ENCODE measurements at regions not wholly inside any gene's neighbourhood (a gene's known extent, or its start where the extent isn't known, plus 50 kb on each side); places are given as distances from the start of the nearest gene placed in this dataset.

DNA sequence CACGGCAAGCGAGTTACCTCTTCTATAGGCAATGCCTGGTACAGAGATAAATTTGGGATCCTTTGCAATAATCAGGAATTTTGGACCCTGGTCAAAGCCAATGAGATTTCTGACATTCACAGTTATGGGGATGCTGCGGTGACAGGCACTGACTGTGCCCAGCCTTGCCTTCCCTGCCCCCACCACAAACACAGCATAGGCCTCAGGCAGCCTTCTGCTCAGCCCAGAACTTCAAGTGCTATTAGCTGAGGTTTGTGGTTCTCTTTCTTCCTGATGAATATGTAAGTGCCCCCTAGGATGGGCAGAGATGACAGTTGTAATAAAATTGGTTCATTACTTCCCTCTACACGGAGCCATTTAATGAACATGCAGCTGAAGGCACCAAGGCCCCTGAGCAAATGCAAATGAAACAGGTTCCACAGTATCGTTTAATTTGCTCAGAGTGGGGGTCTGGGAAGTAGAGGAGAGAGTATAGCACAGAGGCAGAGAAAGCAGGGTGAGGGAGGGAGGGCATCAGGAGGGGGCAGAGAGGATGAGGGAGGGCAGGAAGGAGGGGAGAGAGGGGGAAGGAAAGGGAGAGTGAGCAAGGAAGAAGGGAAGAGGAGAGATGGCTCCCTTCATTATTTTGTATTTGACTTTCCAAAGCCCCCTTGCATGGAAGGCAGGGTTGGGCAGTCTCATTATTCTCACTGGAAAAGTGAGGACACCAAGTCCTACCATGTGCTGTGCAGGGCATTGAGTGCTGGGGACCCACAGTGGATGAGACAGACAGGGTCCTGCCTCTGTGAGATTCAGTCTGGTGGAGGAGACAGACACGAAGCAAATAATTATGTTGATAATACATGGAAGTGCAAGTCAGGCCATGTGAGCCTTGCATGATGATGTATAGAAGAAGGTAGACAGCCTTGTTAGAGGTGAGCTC lies 513.0 kb downstream of the PTPRU start:
- no peak overlapping the region for H3K4me3 ChIP-seq (ENCODE audit: low read depth, low read length)
- TF ChIP-seq CTCF (IDR thresholded peaks at IDR 0.05; ENCODE audit: low read depth, low read length) = no peak

DNA sequence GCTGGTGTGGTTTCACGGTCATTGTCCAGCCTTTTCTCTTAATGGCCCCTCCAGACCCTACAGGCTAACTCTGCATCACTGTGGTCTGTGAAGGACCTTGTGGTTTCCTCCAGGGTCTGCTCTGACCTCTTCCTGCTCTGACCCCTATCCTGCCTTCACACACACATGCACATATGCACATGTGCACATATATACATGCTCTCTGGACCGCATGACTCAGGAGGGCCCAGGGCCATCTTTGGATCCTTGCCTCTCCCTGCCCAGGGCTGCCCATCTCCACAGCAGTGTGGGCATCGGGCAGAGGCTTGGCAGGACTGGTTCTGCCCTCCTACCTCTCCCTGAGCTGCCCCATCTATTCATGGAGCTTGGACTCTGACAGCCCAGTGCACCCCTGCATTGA lies 510.9 kb downstream of the PTPRU start:
- H3K4me3 ChIP-seq (ENCODE audit: low read depth, low read length) = no peak overlapping the region
- TF ChIP-seq CTCF (IDR thresholded peaks at IDR 0.05; ENCODE audit: low read depth, low read length) = no peak

GRCh38 chr1:29746076-29746665 lies 509.8 kb downstream of the PTPRU start:
- TF ChIP-seq CTCF (IDR thresholded peaks at IDR 0.05; ENCODE audit: low read depth, low read length) = no peak
- no peak overlapping the region for H3K4me3 ChIP-seq (ENCODE audit: low read depth, low read length)

GRCh38 chr1:29744684-29745490 lies 508.6 kb downstream of the PTPRU start:
- no peak for TF ChIP-seq CTCF (IDR thresholded peaks at IDR 0.05; ENCODE audit: low read depth, low read length)
- H3K4me3 ChIP-seq (ENCODE audit: low read depth, low read length) = no peak overlapping the region

GRCh38 chr1:29743931-29744330 lies 507.6 kb downstream of the PTPRU start:
- no peak overlapping the region for H3K4me3 ChIP-seq (ENCODE audit: low read depth, low read length)
- no peak for TF ChIP-seq CTCF (IDR thresholded peaks at IDR 0.05; ENCODE audit: low read depth, low read length)

DNA sequence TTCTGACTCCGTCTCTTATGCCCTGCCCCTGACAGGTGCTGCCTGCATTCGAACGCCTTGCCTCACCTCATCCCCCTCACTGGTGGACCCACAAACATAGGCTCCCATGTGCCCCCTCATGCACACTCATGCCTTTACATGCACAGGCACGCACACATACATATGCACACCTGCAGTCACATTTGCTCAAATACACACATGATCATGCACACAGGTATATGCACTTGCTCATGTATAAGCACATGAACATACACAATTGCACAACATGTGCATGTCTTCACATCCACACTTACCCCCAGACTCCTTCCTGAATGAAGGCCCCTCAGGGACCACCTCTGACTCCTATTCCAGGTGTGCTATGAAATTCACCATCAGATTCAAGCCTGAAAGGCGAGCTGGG lies 506.9 kb downstream of the PTPRU start:
- no peak overlapping the region for H3K4me3 ChIP-seq (ENCODE audit: low read depth, low read length)
- no peak for TF ChIP-seq CTCF (IDR thresholded peaks at IDR 0.05; ENCODE audit: low read depth, low read length)

Data from WI38 (cell line).